OCI-LY1 (cell line): ENCODE measurements at regions not wholly inside any gene's neighbourhood (a gene's known extent, or its start where the extent isn't known, plus 50 kb on each side); places are given as distances from the start of the nearest gene placed in this dataset.

Experiments used
- CTCF ChIP-seq: fragments of 200-600 bp; sonication (generic), shearing (Covaris generic); IDR thresholded peaks from 2 replicates; pipeline ENCODE4 v1.5.1; 2017; ENCODE audit warnings: mild to moderate bottlenecking, antibody characterized with exemption, low read length, moderate library complexity, mixed read lengths
- EZH2 ChIP-seq: fragments of 200-600 bp; sonication (generic), shearing (Covaris generic); IDR thresholded peaks from 2 replicates; pipeline ENCODE4 v1.8.0; 2017; ENCODE audit warnings: borderline replicate concordance, mixed run types, mild to moderate bottlenecking, antibody characterized with exemption, low read length, moderate library complexity, mixed read lengths

DNA sequence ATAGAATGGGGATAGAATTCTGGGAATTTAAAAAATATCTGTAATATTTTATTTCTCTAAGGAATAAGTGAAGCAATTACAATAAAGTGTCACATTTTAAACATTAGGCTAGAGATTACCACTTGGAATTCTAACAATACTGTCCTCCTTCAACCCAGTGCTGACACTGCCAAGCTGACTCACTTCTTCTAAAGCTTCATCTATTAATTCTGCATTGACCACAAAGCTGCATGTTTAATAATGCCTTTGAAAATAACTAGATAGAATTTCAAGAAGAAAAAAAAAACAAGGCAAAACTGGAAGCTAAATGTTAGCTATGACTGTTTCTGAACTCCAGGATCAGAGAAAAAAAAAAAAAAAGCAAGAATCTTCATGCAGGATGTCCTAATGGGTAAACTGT lies 970.7 kb upstream of the FBXO33 start:
- TF ChIP-seq EZH2 (no peak), CTCF (no peak)
